NCI-H446 treated with DMSO at 0.1 percent for 48 hours (cell line): ENCODE measurements at regions not wholly inside any gene's neighbourhood (a gene's known extent, or its start where the extent isn't known, plus 50 kb on each side); places are given as distances from the start of the nearest gene placed in this dataset.
A peak's percentile ranks its signal among the peaks of the same experiment; 100 is the strongest.

Source experiments
- DNase-seq: peaks from one replicate; lab custom pipeline; 2025; lab: John Stamatoyannopoulos, UW

DNA sequence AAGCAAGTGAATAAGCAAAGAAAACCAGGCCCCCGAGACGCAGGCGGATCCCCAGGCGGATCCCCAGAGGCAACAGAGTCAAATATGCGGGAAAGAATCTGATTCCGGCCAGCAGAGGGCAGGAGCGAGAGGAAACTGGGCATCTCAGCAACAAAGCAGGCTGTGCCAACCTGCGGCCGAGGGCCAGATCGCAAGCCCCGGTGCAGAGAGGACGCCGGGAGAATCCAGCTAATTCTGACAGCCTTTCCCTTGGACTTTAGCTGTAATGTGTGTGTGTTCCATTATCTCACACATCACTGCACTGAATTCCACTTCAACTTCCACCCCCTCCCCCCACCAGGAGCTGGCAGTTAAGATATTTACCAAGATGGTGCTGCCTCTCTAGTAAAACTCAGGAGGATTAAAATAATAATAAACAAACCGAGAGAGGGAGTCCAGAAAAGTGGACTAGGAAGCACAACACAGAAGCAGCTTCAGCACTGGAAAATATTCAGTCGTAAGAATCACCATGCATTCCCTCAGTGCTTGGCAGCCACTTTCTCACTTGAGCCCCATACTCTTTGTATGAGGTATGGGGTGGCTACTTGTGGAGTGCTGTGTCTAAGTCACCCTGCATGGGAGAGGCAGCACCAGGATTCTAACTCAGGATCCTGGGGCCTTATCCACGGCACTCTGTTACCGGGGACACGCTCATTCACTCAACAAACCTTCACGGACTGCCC is 66.2 kb upstream of the SNX9 start:
- DNase-seq, result peak; percentile 59

DNA sequence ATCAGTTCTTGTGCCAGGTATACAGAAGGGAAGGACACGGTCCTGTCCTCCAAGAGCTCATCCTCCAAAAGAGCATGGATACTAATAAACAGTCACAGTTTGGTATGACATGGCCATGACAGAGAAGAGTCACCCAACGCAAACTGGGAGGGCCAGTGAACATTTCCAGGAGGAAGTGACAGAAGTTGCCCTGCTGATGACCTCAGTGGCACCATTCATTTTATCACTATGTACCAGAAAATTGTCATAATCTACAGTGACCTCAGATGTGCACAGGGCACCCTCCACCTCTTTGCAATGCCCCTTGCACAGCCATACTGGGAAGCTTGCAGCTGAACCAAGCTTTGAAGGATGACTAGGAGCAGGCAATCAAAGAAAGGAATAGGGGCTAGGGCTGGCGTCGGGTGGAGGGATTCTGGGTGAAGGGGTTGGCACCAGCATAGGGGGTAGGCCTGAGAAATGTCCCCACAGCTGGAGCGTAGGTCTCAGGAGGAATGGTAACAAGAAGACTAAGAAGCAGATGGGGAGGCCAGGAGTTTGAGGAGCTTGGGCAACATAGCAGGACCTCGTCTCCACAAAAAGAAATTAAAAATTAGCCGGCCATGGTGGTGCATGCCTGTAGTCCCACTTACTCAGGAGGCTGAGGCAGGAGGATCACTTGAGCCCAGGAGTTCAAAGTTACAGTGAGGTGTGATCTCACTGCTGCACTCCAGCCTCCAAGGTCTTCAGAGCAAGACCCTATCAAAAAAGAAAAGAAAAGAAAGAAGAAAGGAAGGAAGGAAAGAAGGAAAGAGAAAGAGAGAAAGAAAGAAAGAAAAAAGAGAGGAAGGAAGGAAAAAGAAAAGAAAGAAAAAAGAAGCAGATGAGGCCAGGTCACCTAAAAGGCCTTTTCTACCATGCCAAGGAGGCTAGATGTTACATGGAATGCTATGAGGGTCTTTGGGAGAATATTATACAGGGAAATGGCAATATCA is 65.3 kb upstream of the SNX9 start:
- no peak for DNase-seq

DNA sequence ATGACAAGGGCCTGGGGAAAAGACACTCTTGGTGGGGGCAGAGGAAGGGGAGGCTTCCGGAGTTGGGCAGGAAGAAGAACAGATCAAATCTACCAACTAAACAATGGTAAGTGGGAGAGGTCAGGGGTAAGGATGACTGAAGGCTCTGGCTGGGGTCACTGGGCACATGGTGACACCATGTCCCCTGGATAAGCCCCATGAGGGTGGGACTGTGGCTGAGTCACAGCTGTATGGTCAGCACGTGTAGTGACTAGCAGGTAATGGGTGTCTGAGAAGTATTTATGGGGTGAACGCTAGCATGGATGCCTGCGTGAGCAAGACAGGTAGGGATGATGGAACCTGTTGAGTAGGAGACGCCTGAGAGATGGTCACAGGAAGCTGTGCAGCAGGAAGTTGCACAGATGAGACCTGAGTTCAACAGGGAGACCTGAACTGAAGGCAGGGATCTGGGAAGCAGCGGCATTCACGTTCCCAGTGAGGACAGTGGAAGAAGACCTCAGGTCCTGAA is 64.5 kb upstream of the SNX9 start:
- no peak for DNase-seq

DNA sequence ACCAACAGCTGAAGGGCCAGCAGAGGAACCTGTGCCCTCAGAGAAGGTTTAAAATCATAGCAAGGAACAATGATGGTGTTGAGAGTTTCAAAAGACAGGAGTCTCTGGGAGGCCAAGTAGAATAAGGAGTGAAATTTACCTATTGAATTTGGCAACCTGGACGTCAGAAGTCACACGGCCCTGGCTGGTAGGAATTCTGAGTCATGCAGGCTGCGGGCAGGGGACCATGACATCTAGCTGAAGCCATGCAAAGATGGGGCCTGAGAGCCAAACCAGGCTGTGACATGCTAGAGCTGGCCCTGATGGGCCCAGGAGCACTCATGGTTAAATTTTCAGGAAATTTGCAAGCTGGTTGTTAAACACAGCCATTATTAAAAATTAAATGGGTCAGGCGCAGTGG is 64.0 kb upstream of the SNX9 start:
- no peak for DNase-seq

DNA sequence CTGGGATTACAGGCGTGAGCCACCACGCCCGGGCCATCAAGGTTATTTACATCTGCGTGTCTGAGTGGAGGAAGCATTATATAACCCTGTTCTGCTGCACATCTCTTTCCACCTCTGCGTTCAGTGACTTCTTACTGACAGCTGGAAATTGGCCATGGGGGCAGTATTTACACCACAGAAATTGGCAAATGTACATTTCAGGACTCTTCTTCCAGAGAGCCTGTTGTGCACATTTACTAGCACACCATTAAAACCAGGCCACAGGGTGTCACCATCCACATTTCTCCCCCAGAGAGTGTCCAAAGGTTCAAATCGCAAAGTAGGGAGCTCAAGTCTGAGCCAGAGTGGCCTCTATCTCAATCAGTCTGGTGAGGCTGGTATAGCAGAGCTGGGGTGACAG is 62.9 kb upstream of the SNX9 start:
- DNase-seq, result no peak

DNA sequence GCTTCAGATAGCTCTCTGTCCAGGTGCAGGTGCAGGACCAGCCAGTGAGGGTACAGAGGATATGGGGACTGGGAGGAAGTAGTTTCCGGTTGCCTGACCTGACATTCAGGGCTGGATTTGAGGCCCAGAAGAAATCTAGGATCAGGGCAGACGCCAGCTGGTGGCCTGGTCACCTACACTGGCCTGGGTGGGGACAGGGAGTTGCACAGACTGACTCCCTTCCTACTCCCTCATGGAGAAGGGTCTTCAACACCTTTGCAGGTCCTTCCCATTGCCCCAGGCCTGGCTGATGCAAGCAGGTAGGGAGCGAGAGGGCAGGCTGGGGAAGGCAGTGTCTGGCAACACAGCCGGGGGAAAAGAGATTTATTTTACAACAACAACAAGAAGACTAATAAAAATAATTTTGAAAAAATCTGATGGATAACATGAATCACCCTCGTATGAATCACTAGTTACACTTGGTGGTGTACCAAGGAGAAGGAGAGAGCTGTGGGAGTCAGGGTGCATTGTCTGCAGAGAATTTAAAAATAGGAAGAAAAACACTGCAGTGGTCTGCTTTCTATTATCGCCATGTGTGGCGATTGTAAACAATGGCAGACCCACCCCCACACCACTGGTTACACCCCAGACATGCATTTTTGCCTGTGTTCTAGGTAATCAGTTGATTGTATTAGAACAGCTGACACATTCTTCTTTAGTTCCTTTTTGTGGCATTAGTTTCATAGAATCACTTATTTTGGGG is 62.3 kb upstream of the SNX9 start:
- DNase-seq, result no peak

DNA sequence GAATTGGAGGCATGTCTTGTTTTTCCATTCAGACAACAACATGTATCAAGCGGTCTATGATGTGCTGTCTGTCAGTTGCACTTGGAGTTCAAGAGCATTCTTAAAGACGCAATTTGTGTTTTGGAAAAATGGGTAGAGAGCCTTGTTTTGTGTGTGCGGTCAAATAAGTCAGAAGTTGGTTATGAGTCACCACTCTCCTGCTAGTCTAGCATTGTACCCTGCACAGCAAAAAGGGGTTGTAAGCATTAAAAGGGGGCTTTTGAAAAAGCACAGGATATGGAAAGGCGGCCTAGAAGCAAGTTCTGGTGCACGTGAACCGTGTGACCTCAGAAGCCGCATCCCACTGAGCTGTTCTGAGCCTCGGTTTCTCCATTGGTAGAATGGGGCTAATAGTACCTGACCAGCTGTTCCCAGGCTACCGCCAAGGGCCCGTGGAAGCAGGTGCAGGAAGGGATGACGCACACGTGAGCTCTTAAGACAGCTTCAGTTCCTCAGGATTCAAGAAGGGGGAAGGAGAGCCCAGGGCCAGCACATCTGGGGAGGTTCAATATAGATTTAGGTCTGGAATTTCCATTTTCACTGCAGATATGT is 61.6 kb upstream of the SNX9 start:
- no peak for DNase-seq

DNA sequence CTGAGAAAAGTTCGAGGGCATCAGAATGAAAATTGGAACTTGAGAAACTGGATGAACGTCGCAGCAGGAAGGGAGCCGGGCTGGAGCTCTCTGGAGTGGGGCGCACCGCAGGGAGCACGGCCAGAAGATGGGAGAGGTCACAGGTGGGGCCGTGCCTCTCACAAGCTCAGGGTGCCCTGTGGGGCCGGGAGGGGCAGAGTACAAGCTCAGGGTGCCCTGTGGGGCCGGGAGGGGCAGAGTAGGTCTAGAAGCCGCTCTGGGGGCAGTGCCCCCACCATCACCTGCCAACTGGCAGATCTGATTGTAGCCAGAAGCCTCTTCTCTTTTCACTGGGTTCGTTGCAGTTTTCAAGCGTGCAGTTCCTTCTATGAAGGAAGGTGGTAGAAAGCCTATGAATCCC is 61.1 kb upstream of the SNX9 start:
- DNase-seq, result no peak

DNA sequence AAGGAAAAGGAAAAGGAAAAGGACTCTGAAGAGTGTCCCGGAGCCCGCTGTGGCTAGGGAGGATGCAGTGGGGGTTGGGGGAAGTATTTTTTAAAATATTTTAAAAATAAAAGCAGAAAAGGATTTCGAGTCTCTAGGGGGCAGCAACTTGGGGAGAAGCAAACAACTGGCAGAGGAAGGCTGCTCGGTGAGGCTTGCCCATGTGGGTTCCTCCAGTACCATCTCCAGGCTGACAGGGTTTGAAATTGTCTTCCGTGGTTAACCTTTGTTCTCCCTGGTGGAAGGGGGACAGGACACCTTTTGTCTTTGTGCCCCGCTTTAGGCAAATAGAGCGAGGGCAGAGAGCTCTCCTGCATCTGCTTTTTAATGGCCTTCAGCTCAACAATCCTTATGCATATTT is 60.4 kb upstream of the SNX9 start:
- no peak for DNase-seq

DNA sequence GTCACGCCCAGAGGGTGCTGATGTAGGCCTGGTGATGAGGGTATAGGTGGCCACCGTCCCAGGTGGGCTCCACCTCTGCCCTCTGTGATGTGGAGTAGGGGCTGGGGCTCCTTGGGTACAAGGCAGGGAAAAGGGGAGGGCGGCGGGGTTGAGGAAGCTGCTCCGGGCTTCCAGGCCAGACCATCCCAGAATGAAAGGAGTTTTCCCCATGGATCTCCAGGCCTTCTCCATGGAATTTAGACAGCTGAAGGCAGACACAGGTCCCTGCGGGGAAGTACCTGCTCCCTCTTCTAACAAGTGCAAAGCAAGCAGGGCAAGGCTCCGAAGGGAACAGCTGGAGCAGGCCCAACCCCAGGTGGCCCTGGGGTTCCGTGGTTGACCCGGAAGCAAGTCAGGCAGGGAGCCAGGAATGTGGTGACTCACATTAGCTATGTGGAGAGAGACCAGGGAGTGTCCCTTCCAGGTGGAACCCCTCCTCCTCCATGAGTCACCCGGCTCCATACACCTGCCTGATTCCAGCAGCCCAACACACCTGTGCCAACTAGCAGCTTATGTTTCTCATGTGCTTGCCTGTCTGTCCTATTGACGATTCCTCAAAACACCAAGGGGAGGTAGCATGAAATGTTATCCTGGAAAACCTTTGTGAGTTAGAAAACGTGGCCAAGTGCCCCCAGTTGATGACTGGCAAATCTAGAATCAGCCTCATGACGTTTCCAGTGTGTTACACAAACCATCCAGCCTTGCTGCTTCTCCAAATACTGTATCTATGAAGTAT is 59.7 kb upstream of the SNX9 start:
- DNase-seq, result no peak

DNA sequence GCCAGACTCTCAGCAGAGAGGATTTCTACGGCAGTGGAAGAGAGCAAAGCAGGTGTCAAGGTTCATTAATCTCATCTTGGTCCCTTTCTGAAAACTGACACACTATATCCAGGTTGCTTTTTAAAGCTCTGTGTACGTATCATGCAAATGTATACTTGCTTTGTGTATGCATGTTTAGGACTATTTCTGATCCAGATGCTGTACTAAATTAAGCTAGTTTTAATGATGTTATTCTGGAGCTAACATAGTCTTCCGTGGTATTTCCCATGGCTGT is 59.2 kb upstream of the SNX9 start:
- no peak for DNase-seq

DNA sequence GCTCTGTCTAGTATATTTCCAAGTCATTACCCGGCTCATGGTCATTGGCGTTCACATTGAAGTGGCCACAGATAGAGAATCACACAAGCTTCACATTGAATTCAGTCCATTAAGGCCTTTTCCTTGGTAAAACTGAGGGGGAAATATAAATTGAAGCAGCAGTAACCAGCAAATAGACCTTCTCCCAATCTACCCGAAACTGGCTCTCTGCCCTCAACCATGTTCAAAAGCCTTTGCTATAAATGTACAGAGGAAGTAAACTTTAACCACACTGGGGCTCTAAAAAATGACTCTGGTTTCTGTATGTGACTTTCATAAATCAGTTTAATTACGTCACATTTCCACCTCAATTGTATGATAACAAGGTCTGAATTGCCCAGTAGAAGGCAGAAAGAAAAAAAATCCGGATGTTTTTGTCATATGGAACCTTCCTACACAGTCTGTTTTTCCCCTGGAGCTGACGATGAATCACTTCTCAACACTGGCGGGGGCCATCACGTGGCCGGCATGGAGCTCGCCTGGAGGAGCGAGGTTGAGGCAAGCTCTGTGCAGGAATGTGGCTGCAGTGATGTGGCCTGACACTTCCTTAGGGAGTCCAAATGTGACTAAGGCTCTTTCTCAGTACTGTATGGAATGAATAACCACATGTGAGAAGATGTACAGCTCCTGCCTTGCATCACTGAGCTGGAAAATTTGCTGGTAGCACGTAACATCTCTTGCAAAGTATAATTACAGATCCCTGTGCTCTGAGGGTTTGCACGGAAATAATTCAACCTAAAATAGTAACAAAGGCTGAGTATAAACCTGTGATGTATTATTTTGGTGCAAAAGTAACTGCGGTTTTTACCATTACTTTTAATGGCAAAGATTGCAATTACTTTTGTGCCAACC is 58.6 kb upstream of the SNX9 start:
- no peak for DNase-seq

DNA sequence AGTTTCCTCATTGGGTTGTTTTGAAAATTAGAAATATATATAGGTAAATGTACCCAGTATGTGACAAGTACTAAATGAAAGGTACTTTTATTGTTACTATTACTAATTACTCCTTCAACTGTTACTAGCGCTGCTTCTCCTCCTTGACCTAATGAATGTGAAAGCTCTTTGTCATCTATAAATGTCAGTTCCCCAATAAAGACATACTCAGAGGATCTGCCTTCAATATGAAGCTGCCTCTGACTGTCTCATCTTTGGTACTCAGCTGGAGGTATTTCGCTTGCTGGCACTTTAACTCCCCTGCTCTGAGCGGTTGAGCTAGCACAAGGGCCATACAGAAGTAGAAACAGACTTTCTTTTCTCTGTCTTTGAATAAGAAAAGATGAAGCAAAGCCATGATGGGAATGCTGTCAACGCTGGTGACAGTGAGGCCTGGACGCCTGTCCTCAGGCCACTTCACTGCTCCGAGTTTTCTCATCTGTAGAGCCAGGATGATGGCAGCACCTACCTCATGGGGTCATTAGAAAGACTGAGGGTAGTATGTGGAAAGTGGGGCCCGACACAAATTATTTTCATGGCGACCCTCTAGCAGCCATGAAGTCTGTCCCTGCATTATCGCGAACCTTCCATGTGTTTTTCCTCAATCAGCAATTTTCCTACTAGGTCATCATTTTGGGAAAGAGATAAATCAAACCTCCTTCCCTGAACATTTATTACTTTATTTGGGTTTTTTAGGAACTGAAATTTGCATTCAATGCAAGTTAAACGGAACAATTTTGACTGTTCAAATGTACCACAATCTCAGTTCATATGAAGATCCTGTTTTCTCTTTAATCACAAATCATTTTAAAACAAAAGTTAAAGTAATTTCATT is 55.9 kb upstream of the SNX9 start:
- no peak for DNase-seq

DNA sequence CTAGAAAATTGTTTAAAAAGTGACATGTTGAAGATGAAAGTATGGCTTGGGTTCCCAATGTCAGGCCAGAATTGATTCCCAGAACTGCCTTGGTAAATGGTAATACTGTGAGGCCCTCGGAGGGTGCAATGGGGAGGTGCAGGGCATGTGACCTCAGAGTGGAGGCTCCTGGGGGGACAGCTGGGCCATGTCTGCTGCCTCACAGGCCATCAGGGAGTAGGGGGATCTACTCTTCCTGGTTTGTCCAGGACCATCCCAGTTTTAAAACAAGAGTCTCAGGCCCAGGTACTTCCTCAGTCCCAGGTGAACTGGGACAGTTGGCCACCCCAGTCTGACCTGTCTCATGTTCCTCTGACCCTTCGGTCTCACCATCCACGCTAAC is 55.3 kb upstream of the SNX9 start:
- no peak for DNase-seq

DNA sequence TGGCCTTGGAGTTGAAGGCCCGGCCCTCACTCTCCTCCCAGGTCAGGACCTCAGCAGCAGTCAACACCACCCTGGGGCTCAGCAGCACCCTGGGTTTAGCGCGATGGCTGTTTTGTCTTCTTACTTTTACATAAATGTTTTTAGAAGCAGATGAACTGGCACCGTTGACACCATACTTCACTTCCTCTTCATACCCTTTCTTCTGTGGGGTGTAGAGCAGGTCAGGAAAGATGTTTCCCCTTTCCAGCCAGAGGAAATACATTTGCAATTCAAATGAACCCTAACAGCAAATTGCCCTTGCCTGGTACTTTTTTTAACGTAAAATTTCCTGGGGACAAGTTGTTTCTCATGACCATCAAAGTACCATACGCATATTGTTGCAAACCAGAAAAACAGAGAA is 54.7 kb upstream of the SNX9 start:
- no peak for DNase-seq

DNA sequence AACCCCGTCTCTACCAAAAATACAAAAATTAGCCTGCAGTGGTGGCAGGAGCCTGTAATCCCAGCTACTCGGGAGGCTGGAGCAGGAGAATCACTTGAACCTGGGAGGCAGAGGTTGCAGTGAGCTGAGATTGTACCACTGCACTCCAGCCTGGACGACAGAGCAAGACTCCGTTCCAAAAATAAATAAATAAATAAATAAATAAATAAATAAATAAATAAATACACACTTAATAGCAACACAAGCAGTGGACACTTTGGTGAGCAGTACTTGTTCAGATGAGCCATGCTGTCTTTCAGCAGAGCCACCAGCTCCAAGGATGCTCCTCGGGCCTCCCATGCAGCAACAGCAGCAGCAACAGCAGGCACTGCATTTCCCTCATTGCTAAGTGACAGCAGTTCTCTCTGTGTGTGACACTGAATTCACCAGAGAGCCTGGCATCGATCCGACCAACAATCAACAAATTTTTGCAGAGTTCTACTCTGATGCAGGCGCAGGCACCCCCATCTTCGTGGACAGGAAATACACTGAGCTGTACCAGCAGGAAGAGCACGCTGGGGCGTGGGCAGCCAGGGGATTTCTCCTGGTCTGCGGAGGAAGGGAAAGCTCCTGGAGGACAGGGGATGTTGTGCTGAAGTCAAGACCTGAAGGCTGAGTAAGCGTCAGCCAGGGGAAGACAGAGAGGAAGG is 54.0 kb upstream of the SNX9 start:
- DNase-seq, result no peak

DNA sequence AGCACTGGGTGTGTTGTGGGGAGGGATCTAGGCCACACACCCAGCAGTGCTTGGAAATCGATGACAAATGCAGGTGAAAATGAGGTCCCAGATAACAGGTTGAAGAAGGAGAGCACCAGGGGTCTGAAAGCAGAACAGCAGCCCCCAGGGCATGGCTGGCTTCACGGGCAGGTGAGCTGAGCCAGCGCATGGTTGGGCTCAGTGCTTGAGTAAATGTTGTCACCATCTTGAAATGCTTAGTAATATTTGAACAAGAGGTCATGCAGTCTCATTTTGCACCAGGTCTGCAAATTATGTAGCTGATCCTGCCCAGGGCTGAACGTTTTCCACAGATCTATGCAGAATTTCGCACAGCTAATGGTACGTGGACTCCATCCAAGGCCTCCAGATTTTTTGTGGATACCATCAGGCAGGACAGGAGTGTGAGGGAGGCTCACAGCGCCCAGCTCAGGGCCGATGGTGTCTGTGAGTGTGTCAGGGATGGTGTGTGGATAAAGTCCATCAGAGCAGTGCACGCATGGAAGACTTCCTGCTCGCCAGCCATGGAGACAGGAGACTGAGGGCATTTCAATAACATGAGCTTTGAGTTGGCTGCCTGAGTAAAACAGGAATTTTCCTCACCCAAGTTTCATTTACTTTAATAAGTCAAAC is 53.1 kb upstream of the SNX9 start:
- DNase-seq, result no peak

DNA sequence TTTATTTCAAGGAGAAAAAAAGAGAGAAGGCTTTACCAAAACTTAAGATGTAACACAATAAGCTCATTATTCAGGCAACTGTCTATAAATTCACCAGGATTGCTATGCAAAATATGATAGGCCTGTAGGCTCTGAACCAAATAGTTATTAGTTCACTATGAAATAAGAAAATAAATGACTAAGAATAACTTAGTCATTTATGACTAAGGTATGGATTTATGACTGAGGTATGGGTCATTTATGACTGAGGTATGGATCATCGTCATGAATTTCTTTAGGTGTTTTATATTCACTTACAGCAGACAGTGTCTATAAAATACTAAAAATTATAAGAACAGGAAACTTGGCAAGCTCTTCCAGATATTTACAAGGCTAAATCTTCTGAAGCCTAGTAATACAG is 52.1 kb upstream of the SNX9 start:
- DNase-seq, result no peak
